Spinal cord (tissue), 9 donors: ENCODE measurements at regions not wholly inside any gene's neighbourhood (a gene's known extent, or its start where the extent isn't known, plus 50 kb on each side); places are given as distances from the start of the nearest gene placed in this dataset.
"Not testable (repeated sequence)": the region's sequence is repeated elsewhere in the genome, so short reads cannot be mapped to it uniquely, and the experiment has no call there.

Source experiments
- DNase-seq, 6 donors: peaks; one replicate each; pipeline versions ENCODE4 v3.0.0 to v3.0.0-alpha.2; 2013 to 2015; ENCODE audit warnings: low spot score in 6 of 6, low read depth in 4 of 6
- H3K27ac ChIP-seq: one replicate; pipeline ENCODE4 v1.5.1; 2013; ENCODE audit warnings: low read depth, low read length, control low read depth
- H3K27me3 ChIP-seq: one replicate; pipeline ENCODE4 v1.6.1; 2013; ENCODE audit warnings: low read length; ENCODE audit not compliant: control insufficient read depth, insufficient read depth
- H3K36me3 ChIP-seq: one replicate; pipeline ENCODE4 v1.6.1; 2013; ENCODE audit warnings: low read length; ENCODE audit not compliant: control insufficient read depth, insufficient read depth
- H3K4me1 ChIP-seq: one replicate; pipeline ENCODE4 v1.6.1; 2013; ENCODE audit warnings: low read length; ENCODE audit not compliant: control insufficient read depth, insufficient read depth
- H3K4me3 ChIP-seq: one replicate; pipeline ENCODE4 v1.5.1; 2013; ENCODE audit warnings: low read depth, low read length, control low read depth
- H3K9me3 ChIP-seq: one replicate; pipeline ENCODE4 v1.6.1; 2013; ENCODE audit warnings: low read length; ENCODE audit not compliant: control insufficient read depth, insufficient read depth
- WGBS: methylation state at CpG from one replicate; pipeline ENCODE4 v1.1.5; 2013; ENCODE audit warnings: missing lambda C conversion rate; ENCODE audit not compliant: insufficient coverage; 5-methylcytosine and 5-hydroxymethylcytosine counted together
- donor health status: healthy.

GRCh38 chr6:168242111-168242939 lies 77.3 kb downstream of the DACT2 start:
- 74% methylated on average over 4 of the region's 9 CpGs for WGBS
- DNase-seq: no peak

GRCh38 chr6:168240160-168240559 lies 79.4 kb downstream of the DACT2 start:
- H3K4me1 ChIP-seq: peaks cover 17% of the 10 kb centered on the region
- no peaks in the 10 kb centered on the region for H3K36me3 ChIP-seq
- H3K9me3 ChIP-seq: no peaks in the 10 kb centered on the region
- H3K27ac ChIP-seq: no peak overlapping the region
- no peak for DNase-seq
- 77% methylated on average over 4 of the region's 5 CpGs for WGBS
- H3K4me3 ChIP-seq: no peak overlapping the region
- H3K27me3 ChIP-seq: no peaks in the 10 kb centered on the region

More at GRCh38 chr6:168242111-168242939, 77.3 kb downstream of the DACT2 start:
- Histone ChIP-seq H3K4me1 (peaks cover 17% of the 10 kb centered on the region), H3K9me3 (no peaks in the 10 kb centered on the region), H3K27ac (no peak overlapping the region), H3K4me3 (no peak overlapping the region), H3K27me3 (no peaks in the 10 kb centered on the region), H3K36me3 (no peaks in the 10 kb centered on the region)

- DNase-seq: no peak
- no peaks in the 10 kb centered on the region for H3K36me3 ChIP-seq
- H3K4me1 ChIP-seq: peaks cover 17% of the 10 kb centered on the region
- no peak overlapping the region for H3K4me3 ChIP-seq
- WGBS: 64% methylated on average over 20 of the region's 21 CpGs
- H3K27me3 ChIP-seq: no peaks in the 10 kb centered on the region
- H3K27ac ChIP-seq: no peak overlapping the region
- no peaks in the 10 kb centered on the region for H3K9me3 ChIP-seq
Measured at GRCh38 chr6:168239044-168239773, 80.4 kb downstream of the DACT2 start.

- H3K27ac ChIP-seq: no peak overlapping the region
- 100% methylated on average over 1 of the region's 11 CpGs for WGBS
- peaks cover 17% of the 10 kb centered on the region for H3K4me1 ChIP-seq
- no peak for DNase-seq
- H3K4me3 ChIP-seq: no peak overlapping the region
- H3K27me3 ChIP-seq: no peaks in the 10 kb centered on the region
- no peaks in the 10 kb centered on the region for H3K36me3 ChIP-seq
- H3K9me3 ChIP-seq: no peaks in the 10 kb centered on the region
Measured at GRCh38 chr6:168238159-168238909, 81.2 kb downstream of the DACT2 start.

GRCh38 chr6:168233875-168234213 lies 85.7 kb downstream of the DACT2 start:
- H3K36me3 ChIP-seq, DNase-seq, H3K27me3 ChIP-seq, H3K9me3 ChIP-seq, H3K27ac ChIP-seq, H3K4me3 ChIP-seq: not testable (repeated sequence)
- peaks cover 14% of the 10 kb centered on the region for H3K4me1 ChIP-seq
- WGBS: 100% methylated on average over 1 of the region's 7 CpGs

- no peaks in the 10 kb centered on the region for H3K36me3 ChIP-seq
- no peaks in the 10 kb centered on the region for H3K9me3 ChIP-seq
- peaks cover 14% of the 10 kb centered on the region for H3K4me1 ChIP-seq
- no peak overlapping the region for H3K27ac ChIP-seq
- DNase-seq: no peak
- 91% methylated on average over 16 of the region's 28 CpGs for WGBS
- peaks cover 3% of the 10 kb centered on the region for H3K27me3 ChIP-seq
- no peak overlapping the region for H3K4me3 ChIP-seq
Measured at GRCh38 chr6:168232989-168233874, 86.3 kb downstream of the DACT2 start.

GRCh38 chr6:168232528-168232927 lies 87.0 kb downstream of the DACT2 start:
- Histone ChIP-seq H3K4me3 (no peak overlapping the region), H3K27me3 (peaks cover 3% of the 10 kb centered on the region), H3K27ac (no peak overlapping the region), H3K9me3 (no peaks in the 10 kb centered on the region), H3K36me3 (no peaks in the 10 kb centered on the region), H3K4me1 (peaks cover 14% of the 10 kb centered on the region)
- DNase-seq: no peak
- WGBS: 43% methylated on average over 7 of the region's 11 CpGs

- H3K27ac ChIP-seq: no peak overlapping the region
- H3K36me3 ChIP-seq: no peaks in the 10 kb centered on the region
- H3K4me3 ChIP-seq: no peak overlapping the region
- H3K9me3 ChIP-seq: no peaks in the 10 kb centered on the region
- DNase-seq: no peak
- peaks cover 14% of the 10 kb centered on the region for H3K4me1 ChIP-seq
- H3K27me3 ChIP-seq: peaks cover 3% of the 10 kb centered on the region
- WGBS: 44% methylated on average over 4 of the region's 6 CpGs
Measured at GRCh38 chr6:168232062-168232461, 87.5 kb downstream of the DACT2 start.

- Histone ChIP-seq H3K4me1 (peaks cover 15% of the 10 kb centered on the region), H3K27me3 (peaks cover 3% of the 10 kb centered on the region), H3K4me3 (no peak overlapping the region), H3K9me3 (no peaks in the 10 kb centered on the region), H3K36me3 (no peaks in the 10 kb centered on the region), H3K27ac (no peak overlapping the region)
- 45% methylated on average over 7 of the region's 8 CpGs for WGBS
- peak in 1 of 6 donors; percentile 46 for DNase-seq
Measured at GRCh38 chr6:168231393-168231957, 88.1 kb downstream of the DACT2 start.
